Neuronal stem cell (in vitro differentiated cells): ENCODE measurements at regions not wholly inside any gene's neighbourhood (a gene's known extent, or its start where the extent isn't known, plus 50 kb on each side); places are given as distances from the start of the nearest gene placed in this dataset.
"Not testable (repeated sequence)": the region's sequence is repeated elsewhere in the genome, so short reads cannot be mapped to it uniquely, and the experiment has no call there.

Experiments used
- DNase-seq: peaks from one replicate; pipeline ENCODE4 v3.0.0-alpha.2; 2013; ENCODE audit warnings: low spot score
- H2AFZ ChIP-seq: one replicate; pipeline ENCODE4 v1.6.1; 2013; ENCODE audit warnings: mild to moderate bottlenecking, low read length, inconsistent platforms
- H2AK5ac ChIP-seq: 2 replicates; pipeline ENCODE4 v1.6.1; 2013; ENCODE audit warnings: low read depth, mild to moderate bottlenecking, inconsistent platforms, low read length, moderate library complexity, mixed read lengths
- H2BK120ac ChIP-seq: 2 replicates; pipeline ENCODE4 v1.6.1; 2013; ENCODE audit warnings: low read depth, mild to moderate bottlenecking, inconsistent platforms, low read length, moderate library complexity, mixed read lengths
- H2BK12ac ChIP-seq: one replicate; pipeline ENCODE4 v1.6.1; 2013; ENCODE audit warnings: low read length, inconsistent platforms
- H2BK15ac ChIP-seq: 2 replicates; pipeline ENCODE4 v1.6.1; 2013; ENCODE audit warnings: mild to moderate bottlenecking, low read length, inconsistent platforms, mixed read lengths
- H2BK5ac ChIP-seq: one replicate; pipeline ENCODE4 v1.6.1; 2013; ENCODE audit warnings: inconsistent platforms, mild to moderate bottlenecking, low read length, moderate library complexity
- H3K14ac ChIP-seq: one replicate; pipeline ENCODE4 v1.6.1; 2013; ENCODE audit warnings: low read length, inconsistent platforms
- H3K18ac ChIP-seq: 2 replicates; pipeline ENCODE4 v1.6.1; 2013; ENCODE audit warnings: low read length, inconsistent platforms
- H3K23ac ChIP-seq: 2 replicates; pipeline ENCODE4 v1.6.1; 2013; ENCODE audit warnings: low read depth, mild to moderate bottlenecking, mixed read lengths, low read length, inconsistent platforms; ENCODE audit not compliant: poor library complexity
- H3K27ac ChIP-seq: replicated peaks from 3 replicates; pipeline ENCODE4 v1.5.1; 2013; ENCODE audit warnings: low read length, inconsistent platforms
- H3K27me3 ChIP-seq, 3 experiments: 2 replicates each; pipeline ENCODE4 v1.6.1; 2013; ENCODE audit warnings: low read length in 3 of 3, mild to moderate bottlenecking in 2 of 3, inconsistent platforms in 1 of 3, low read depth in 1 of 3, mixed read lengths in 1 of 3, moderate library complexity in 1 of 3; ENCODE audit not compliant: control insufficient read depth in 3 of 3, insufficient read depth in 3 of 3
- H3K36me3 ChIP-seq, 2 donors: replicated peaks in 1 of 2; 2 replicates each; pipeline ENCODE4 v1.6.1; 2013; ENCODE audit warnings: low read length in 2 of 2; ENCODE audit not compliant: control insufficient read depth in 2 of 2, insufficient read depth in 2 of 2
- H3K4ac ChIP-seq: 2 replicates; pipeline ENCODE4 v1.6.1; 2013; ENCODE audit warnings: inconsistent platforms, mild to moderate bottlenecking, low read length, moderate library complexity
- H3K4me1 ChIP-seq, 2 donors: 1 replicate in 1 of 2; 2 replicates in 1 of 2; pipeline ENCODE4 v1.6.1; 2013; ENCODE audit warnings: low read length in 2 of 2, low read depth in 1 of 2; ENCODE audit not compliant: control insufficient read depth in 2 of 2, insufficient read depth in 1 of 2
- H3K4me2 ChIP-seq: one replicate; pipeline ENCODE4 v1.6.1; 2013; ENCODE audit warnings: mild to moderate bottlenecking, low read length, inconsistent platforms; ENCODE audit not compliant: insufficient read depth, poor library complexity, severe bottlenecking
- H3K4me3 ChIP-seq, 2 donors: 2 replicates each; pipeline ENCODE4 v1.5.1; 2013; ENCODE audit warnings: low read length in 2 of 2, mild to moderate bottlenecking in 2 of 2, inconsistent platforms in 1 of 2, moderate library complexity in 1 of 2
- H3K79me1 ChIP-seq: one replicate; pipeline ENCODE4 v1.6.1; 2013; ENCODE audit warnings: low read depth, mild to moderate bottlenecking, inconsistent platforms, low read length, moderate library complexity
- H3K9ac ChIP-seq: one replicate; pipeline ENCODE4 v1.6.1; 2013; ENCODE audit warnings: mild to moderate bottlenecking, low read depth, low read length, inconsistent platforms; ENCODE audit not compliant: poor library complexity
- H3K9me3 ChIP-seq, 2 donors: replicated peaks in 1 of 2; 2 replicates each; pipeline versions ENCODE3 to v1.6.1; 2013; ENCODE audit warnings: low read length in 2 of 2, mild to moderate bottlenecking in 2 of 2, inconsistent platforms in 1 of 2, low read depth in 1 of 2, mixed read lengths in 1 of 2, moderate library complexity in 1 of 2; ENCODE audit not compliant: control insufficient read depth in 2 of 2, insufficient read depth in 1 of 2
- H4K8ac ChIP-seq: one replicate; pipeline ENCODE4 v1.6.1; 2013; ENCODE audit warnings: low read depth, mild to moderate bottlenecking, inconsistent platforms, low read length, moderate library complexity
- H4K91ac ChIP-seq: one replicate; pipeline ENCODE4 v1.6.1; 2013; ENCODE audit warnings: low read length, low read depth, mild to moderate bottlenecking, inconsistent platforms; ENCODE audit not compliant: poor library complexity
- WGBS, 2 donors: extraction: QIAGEN DNeasy Blood & Tissue Kit; methylation state at CpG; one replicate each; pipeline ENCODE4 v1.1.7; 2013; ENCODE audit warnings: missing lambda C conversion rate in 2 of 2, mixed read lengths in 1 of 2; ENCODE audit not compliant: insufficient read length in 2 of 2, insufficient replicate concordance in 1 of 2; ENCODE audit errors: extremely low coverage in 2 of 2; 5-methylcytosine and 5-hydroxymethylcytosine counted together

- H3K4me3 ChIP-seq, result no peak overlapping the region
- no peak overlapping the region for H2BK5ac ChIP-seq
- H3K27me3 ChIP-seq, result no peaks in the 10 kb centered on the region
- H3K18ac ChIP-seq, result no peak overlapping the region
- no CpG with 5 or more reads among the region's 1 CpG for WGBS, 2 donors
- H3K4me2 ChIP-seq, result no peak overlapping the region
- H3K14ac ChIP-seq, result no peak overlapping the region
- no peak overlapping the region for H3K23ac ChIP-seq
- no peaks in the 10 kb centered on the region for H3K9me3 ChIP-seq
- H4K91ac ChIP-seq, result no peak overlapping the region
- no peak overlapping the region for H3K9ac ChIP-seq
- peaks cover 2 to 4% of the 10 kb centered on the region in 2 donors for H3K4me1 ChIP-seq
- H3K79me1 ChIP-seq, result no peaks in the 10 kb centered on the region
- no peak overlapping the region for H2BK120ac ChIP-seq
- no peak for DNase-seq
- H2BK15ac ChIP-seq, result no peak overlapping the region
- H2AFZ ChIP-seq, result no peak overlapping the region
- no peak overlapping the region for H4K8ac ChIP-seq
- no peak overlapping the region for H3K27ac ChIP-seq
- H3K4ac ChIP-seq, result no peak overlapping the region
- H3K36me3 ChIP-seq, result no peaks in the 10 kb centered on the region
- no peak overlapping the region for H2BK12ac ChIP-seq
- no peak overlapping the region for H2AK5ac ChIP-seq
Observed at GRCh38 chr4:60404027-60404426, 796.1 kb upstream of the ADGRL3 start.

- Histone ChIP-seq H3K23ac (no peak overlapping the region), H4K8ac (no peak overlapping the region), H3K4me2 (no peak overlapping the region), H2BK120ac (no peak overlapping the region), H3K9ac (no peak overlapping the region), H2BK5ac (no peak overlapping the region), H2AK5ac (no peak overlapping the region), H2BK12ac (no peak overlapping the region), H3K36me3 (no peaks in the 10 kb centered on the region), H3K79me1 (no peaks in the 10 kb centered on the region), H2AFZ (peak overlapping the region; percentile 56), H3K27me3 (no peaks in the 10 kb centered on the region), H3K4ac (no peak overlapping the region), H3K18ac (no peak overlapping the region), H3K14ac (no peak overlapping the region), H3K9me3 (no peaks in the 10 kb centered on the region), H3K4me3 (no peak overlapping the region), H3K27ac (no peak overlapping the region), H4K91ac (no peak overlapping the region), H2BK15ac (no peak overlapping the region), H3K4me1 (no peaks in the 10 kb centered on the region)
- no peak for DNase-seq
- no CpG with 5 or more reads among the region's 4 CpGs for WGBS, 2 donors
Observed at GRCh38 chr4:60422439-60422838, 777.7 kb upstream of the ADGRL3 start.

- H3K14ac ChIP-seq, H3K9me3 ChIP-seq, H2BK15ac ChIP-seq, H3K23ac ChIP-seq, DNase-seq, H2BK12ac ChIP-seq, H2BK120ac ChIP-seq, H3K79me1 ChIP-seq, H2AFZ ChIP-seq, H4K8ac ChIP-seq, H2AK5ac ChIP-seq, H3K27ac ChIP-seq, H3K4ac ChIP-seq, H3K18ac ChIP-seq, H3K9ac ChIP-seq, H3K4me3 ChIP-seq, H3K4me2 ChIP-seq, H3K36me3 ChIP-seq, H3K4me1 ChIP-seq, H4K91ac ChIP-seq, H3K27me3 ChIP-seq, H2BK5ac ChIP-seq: not testable (repeated sequence)
Observed at GRCh38 chr4:60423573-60424184, 776.4 kb upstream of the ADGRL3 start.

- Histone ChIP-seq H4K91ac (no peak overlapping the region), H3K4me3 (no peak overlapping the region), H3K27ac (no peak overlapping the region), H2BK15ac (no peak overlapping the region), H4K8ac (no peak overlapping the region), H3K9ac (no peak overlapping the region), H3K36me3 (no peaks in the 10 kb centered on the region), H2BK5ac (no peak overlapping the region), H3K4me2 (no peak overlapping the region), H3K27me3 (no peaks in the 10 kb centered on the region), H3K14ac (no peak overlapping the region), H2AFZ (no peak overlapping the region), H2BK120ac (no peak overlapping the region), H3K23ac (no peak overlapping the region), H3K9me3 (no peaks in the 10 kb centered on the region), H3K79me1 (no peaks in the 10 kb centered on the region), H2BK12ac (no peak overlapping the region), H3K4me1 (no peaks in the 10 kb centered on the region), H3K4ac (no peak overlapping the region), H2AK5ac (no peak overlapping the region), H3K18ac (no peak overlapping the region)
- WGBS, 2 donors, result no CpG with 5 or more reads among the region's 1 CpG
- no peak for DNase-seq
Observed at GRCh38 chr4:60432911-60433310, 767.2 kb upstream of the ADGRL3 start.
